HEK293T (cell line): ENCODE measurements at regions not wholly inside any gene's neighbourhood (a gene's known extent, or its start where the extent isn't known, plus 50 kb on each side); places are given as distances from the start of the nearest gene placed in this dataset.

ENCODE experiments used
- CTCF ChIA-PET: fragments of 350-600 bp; formaldehyde crosslinking; extraction: SDS; loops from one replicate; lab custom pipeline; 2021; ENCODE audit warnings: antibody characterized with exemption, inconsistent platforms; lab: Yijun Ruan, JAX
- POLR2A ChIA-PET: fragments of 350-600 bp; formaldehyde crosslinking; extraction: SDS; loops from one replicate; lab custom pipeline; 2020; ENCODE audit warnings: antibody characterized with exemption, inconsistent platforms; lab: Yijun Ruan, JAX
- DNase-seq: peaks from one replicate; pipeline ENCODE4 v3.0.0; 2012; ENCODE audit warnings: mixed read lengths; ENCODE audit errors: extremely low spot score
- ARNT ChIP-seq: fragments of 450-650 bp; IDR thresholded peaks from 2 replicates; pipeline ENCODE4 v1.6.1; 2017; ENCODE audit warnings: mild to moderate bottlenecking
- BHLHE40 ChIP-seq: fragments of 450-650 bp; IDR thresholded peaks from 2 replicates; pipeline ENCODE4 v1.6.1; 2016; ENCODE audit warnings: mild to moderate bottlenecking, moderate library complexity, borderline replicate concordance
- CTBP1 ChIP-seq: fragments of 450-650 bp; IDR thresholded peaks from 2 replicates; pipeline ENCODE4 v1.6.1; 2016; ENCODE audit warnings: borderline replicate concordance
- ELF4 ChIP-seq: fragments of 450-650 bp; IDR thresholded peaks from 2 replicates; pipeline ENCODE4 v1.6.1; 2017; ENCODE audit warnings: antibody characterized with exemption
- FOXA1 ChIP-seq: fragments of 450-650 bp; IDR thresholded peaks from 2 replicates; pipeline ENCODE4 v1.6.1; 2016; ENCODE audit warnings: mild to moderate bottlenecking
- FOXK2 ChIP-seq: fragments of 450-650 bp; IDR thresholded peaks from 2 replicates; pipeline ENCODE4 v1.6.1; 2016; ENCODE audit warnings: mild to moderate bottlenecking
- FOXM1 ChIP-seq: fragments of 450-650 bp; IDR thresholded peaks from 2 replicates; pipeline ENCODE4 v1.6.1; 2017; ENCODE audit warnings: mild to moderate bottlenecking, borderline replicate concordance
- HDGF ChIP-seq: fragments of 450-650 bp; IDR thresholded peaks from 2 replicates; pipeline ENCODE4 v1.6.1; 2017; ENCODE audit warnings: antibody characterized with exemption, borderline replicate concordance
- L3MBTL2 ChIP-seq: fragments of 450-650 bp; conservative IDR thresholded peaks from 2 replicates; pipeline ENCODE4 v1.6.1; 2016; ENCODE audit warnings: mild to moderate bottlenecking
- LEF1 ChIP-seq: fragments of 450-650 bp; IDR thresholded peaks from 2 replicates; pipeline ENCODE4 v1.6.1; 2017; ENCODE audit warnings: mild to moderate bottlenecking, borderline replicate concordance
- NFRKB ChIP-seq: fragments of 450-650 bp; IDR thresholded peaks from 2 replicates; pipeline ENCODE4 v1.6.1; 2016; ENCODE audit warnings: mild to moderate bottlenecking, moderate library complexity
- PKNOX1 ChIP-seq: fragments of 450-650 bp; IDR thresholded peaks from 2 replicates; pipeline ENCODE4 v1.6.1; 2016
- SP1 ChIP-seq: fragments of 450-650 bp; IDR thresholded peaks from 2 replicates; pipeline ENCODE4 v1.6.1; 2017
- SUZ12 ChIP-seq: fragments of 450-650 bp; IDR thresholded peaks from 2 replicates; pipeline ENCODE4 v1.6.1; 2016; ENCODE audit warnings: mild to moderate bottlenecking
- TARDBP ChIP-seq: fragments of 450-650 bp; IDR thresholded peaks from 2 replicates; pipeline ENCODE4 v1.6.1; 2016
- ZNF384 ChIP-seq: fragments of 450-650 bp; IDR thresholded peaks from 2 replicates; pipeline ENCODE4 v1.6.1; 2016

GRCh38 chr4:16989371-16989770 is 90.9 kb upstream of the LDB2 start:
- POLR2A ChIA-PET: no interaction called here
- TF ChIP-seq BHLHE40: no peak
- TF ChIP-seq CTBP1: no peak
- no peak for TF ChIP-seq LEF1
- no peak for TF ChIP-seq FOXK2
- TF ChIP-seq FOXA1: no peak
- no peak for TF ChIP-seq TARDBP
- TF ChIP-seq PKNOX1: no peak
- TF ChIP-seq ARNT: no peak
- TF ChIP-seq L3MBTL2: no peak
- TF ChIP-seq ZNF384: no peak
- TF ChIP-seq FOXM1: no peak
- no peak for TF ChIP-seq HDGF
- CTCF ChIA-PET: no interaction called here
- DNase-seq: no peak

- CTCF ChIA-PET: no interaction called here
- DNase-seq: no peak
- POLR2A ChIA-PET: no interaction called here
- TF ChIP-seq FOXK2 (no peak), ZNF384 (no peak), NFRKB (no peak), L3MBTL2 (no peak), FOXA1 (no peak), LEF1 (no peak), ELF4 (no peak), PKNOX1 (no peak), CTBP1 (no peak), FOXM1 (no peak), ARNT (no peak), HDGF (no peak)
Observed at GRCh38 chr4:16988814-16989213, 90.4 kb upstream of the LDB2 start.

- ChIA-PET CTCF (no interaction called here), POLR2A (no interaction called here)
- no peak for TF ChIP-seq FOXM1
- TF ChIP-seq L3MBTL2: no peak
- no peak for TF ChIP-seq ARNT
- no peak for TF ChIP-seq FOXK2
- TF ChIP-seq LEF1: no peak
- TF ChIP-seq NFRKB: no peak
- TF ChIP-seq TARDBP: no peak
- no peak for TF ChIP-seq ELF4
- no peak for DNase-seq
Observed at GRCh38 chr4:16977081-16977480, 78.6 kb upstream of the LDB2 start.

- ChIA-PET CTCF (no interaction called here), POLR2A (no interaction called here)
- no peak for DNase-seq
- TF ChIP-seq SUZ12 (no peak), ELF4 (no peak), FOXM1 (no peak), LEF1 (no peak), FOXK2 (no peak), TARDBP (no peak), CTBP1 (no peak), ARNT (no peak), SP1 (no peak), NFRKB (no peak)
Observed at GRCh38 chr4:16969696-16970135, 71.3 kb upstream of the LDB2 start.

- ChIA-PET CTCF (no interaction called here), POLR2A (no interaction called here)
- no peak for DNase-seq
- TF ChIP-seq FOXK2: no peak
- no peak for TF ChIP-seq ARNT
- no peak for TF ChIP-seq HDGF
- TF ChIP-seq SP1: no peak
- no peak for TF ChIP-seq TARDBP
- no peak for TF ChIP-seq ELF4
- no peak for TF ChIP-seq SUZ12
- no peak for TF ChIP-seq LEF1
- no peak for TF ChIP-seq CTBP1
- no peak for TF ChIP-seq BHLHE40
- TF ChIP-seq FOXM1: no peak
Observed at GRCh38 chr4:16967722-16968121, 69.3 kb upstream of the LDB2 start.

GRCh38 chr4:16959305-16959704 is 60.9 kb upstream of the LDB2 start:
- TF ChIP-seq BHLHE40: no peak
- no peak for TF ChIP-seq ARNT
- ChIA-PET CTCF (no interaction called here), POLR2A (no interaction called here)
- no peak for DNase-seq

- TF ChIP-seq SUZ12: no peak
- no peak for TF ChIP-seq PKNOX1
- CTCF ChIA-PET: no interaction called here
- no peak for DNase-seq
- POLR2A ChIA-PET: no interaction called here
Observed at GRCh38 chr4:16952896-16953630, 54.6 kb upstream of the LDB2 start.
